Central memory CD8-positive, alpha-beta T cell (primary cell): ENCODE measurements at regions not wholly inside any gene's neighbourhood (a gene's known extent, or its start where the extent isn't known, plus 50 kb on each side); places are given as distances from the start of the nearest gene placed in this dataset.
"Not testable (repeated sequence)": the region's sequence is repeated elsewhere in the genome, so short reads cannot be mapped to it uniquely, and the experiment has no call there.

ENCODE experiments used
- ATAC-seq: fragments of 150-1000 bp; cut with Tn5 transposase; replicated peaks from 2 replicates; pipeline ENCODE4 v1.10.0; 2022; ENCODE audit warnings: mild to moderate bottlenecking, moderate FRiP score, moderate number of reproducible peaks; ENCODE audit not compliant: poor library complexity, severe bottlenecking; ENCODE audit errors: extremely low read depth
- DNase-seq, 2 donors: peaks; one replicate each; pipeline ENCODE4 v3.0.0; 2021; ENCODE audit warnings: low spot score in 2 of 2
- H3K27ac Mint-ChIP-seq: one replicate; pipeline ENCODE4 v1.8.0; 2022; ENCODE audit warnings: low read depth, mild to moderate bottlenecking, moderate library complexity, mixed read lengths
- H3K27me3 Mint-ChIP-seq: one replicate; pipeline ENCODE4 v1.8.0; 2022; ENCODE audit warnings: mixed read lengths
- H3K36me3 Mint-ChIP-seq: one replicate; pipeline ENCODE4 v1.8.0; 2022; ENCODE audit warnings: mild to moderate bottlenecking, moderate library complexity, mixed read lengths; ENCODE audit not compliant: insufficient read depth
- H3K4me1 Mint-ChIP-seq: one replicate; pipeline ENCODE4 v1.8.0; 2022; ENCODE audit warnings: mixed read lengths
- H3K4me3 Mint-ChIP-seq: one replicate; pipeline ENCODE4 v1.8.0; 2022; ENCODE audit warnings: mild to moderate bottlenecking, moderate library complexity, mixed read lengths
- H3K9me3 Mint-ChIP-seq: one replicate; pipeline ENCODE4 v1.8.0; 2022; ENCODE audit warnings: mixed read lengths

DNA sequence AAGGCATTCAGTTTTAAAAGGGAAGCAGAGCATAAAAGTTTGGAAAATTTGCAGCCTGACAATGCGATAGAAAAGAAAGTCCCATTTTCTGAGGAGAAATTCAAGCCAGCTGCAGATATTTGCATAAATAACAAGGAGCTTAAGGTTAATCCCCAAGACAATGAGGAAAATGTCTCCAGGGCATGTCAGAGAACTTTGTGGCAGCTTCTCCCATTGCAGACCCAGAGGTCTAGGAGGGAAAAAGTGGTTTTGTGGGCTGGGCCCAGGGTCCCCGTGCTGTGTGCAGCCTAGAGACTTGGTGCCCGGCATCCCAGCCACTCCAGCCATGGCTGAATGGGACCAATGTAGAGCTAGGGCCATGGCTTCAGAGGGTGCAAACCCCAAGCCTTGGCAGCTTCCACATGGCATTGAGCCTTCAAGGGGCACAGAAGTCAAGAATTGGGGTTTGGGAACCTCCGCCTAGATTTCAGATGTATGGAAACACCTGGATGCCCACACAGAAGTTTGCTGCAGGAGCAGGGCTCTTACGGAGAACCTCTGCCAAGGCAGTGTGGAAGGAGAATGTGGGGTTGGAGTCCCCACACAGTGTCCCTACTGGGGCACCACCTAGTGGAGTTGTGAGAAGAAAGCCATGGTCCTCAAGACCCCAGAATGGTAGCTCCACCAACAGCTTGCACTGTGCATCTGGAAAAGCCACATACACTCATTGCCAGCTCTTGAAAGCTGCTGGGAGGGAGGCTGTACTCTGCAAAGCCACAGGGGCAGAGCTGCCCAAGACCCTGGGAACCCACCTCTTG is 62.3 kb upstream of the SSBP3 start:
- not testable (repeated sequence) for H3K4me3 Mint-ChIP-seq, H3K27ac Mint-ChIP-seq, H3K36me3 Mint-ChIP-seq, H3K9me3 Mint-ChIP-seq, H3K27me3 Mint-ChIP-seq, DNase-seq, ATAC-seq
- H3K4me1 Mint-ChIP-seq: peaks cover 33% of the 10 kb centered on the region

DNA sequence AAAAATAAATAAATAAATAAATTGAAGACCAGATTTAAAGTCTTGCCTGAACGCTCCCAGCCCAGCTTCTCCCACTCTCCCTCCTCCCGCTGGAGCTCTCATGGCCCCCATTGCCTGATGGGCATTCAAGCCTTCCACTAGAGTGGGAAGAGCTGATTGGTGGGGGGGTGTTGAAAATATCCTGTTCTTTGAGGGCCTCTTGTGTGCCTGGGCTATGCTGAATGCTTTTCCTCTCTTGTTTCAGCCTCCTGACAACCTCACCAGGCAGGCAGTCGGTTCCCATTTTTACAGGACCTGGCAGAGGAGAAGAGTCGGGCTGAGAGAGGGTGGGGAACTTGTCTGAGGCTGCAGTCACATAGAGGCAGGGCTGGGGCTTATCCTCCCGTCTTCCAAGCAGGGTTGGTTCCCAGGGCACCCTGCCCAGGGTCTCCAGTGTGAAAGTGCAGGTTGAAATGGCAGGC is 59.2 kb upstream of the SSBP3 start:
- H3K4me1 Mint-ChIP-seq: peaks cover 36% of the 10 kb centered on the region
- no peaks in the 10 kb centered on the region for H3K27me3 Mint-ChIP-seq
- no peak overlapping the region for H3K27ac Mint-ChIP-seq
- ATAC-seq (no peak), DNase-seq (no peak)
- H3K4me3 Mint-ChIP-seq: peak overlapping the region; percentile 17
- no peaks in the 10 kb centered on the region for H3K9me3 Mint-ChIP-seq
- H3K36me3 Mint-ChIP-seq: no peaks in the 10 kb centered on the region

DNA sequence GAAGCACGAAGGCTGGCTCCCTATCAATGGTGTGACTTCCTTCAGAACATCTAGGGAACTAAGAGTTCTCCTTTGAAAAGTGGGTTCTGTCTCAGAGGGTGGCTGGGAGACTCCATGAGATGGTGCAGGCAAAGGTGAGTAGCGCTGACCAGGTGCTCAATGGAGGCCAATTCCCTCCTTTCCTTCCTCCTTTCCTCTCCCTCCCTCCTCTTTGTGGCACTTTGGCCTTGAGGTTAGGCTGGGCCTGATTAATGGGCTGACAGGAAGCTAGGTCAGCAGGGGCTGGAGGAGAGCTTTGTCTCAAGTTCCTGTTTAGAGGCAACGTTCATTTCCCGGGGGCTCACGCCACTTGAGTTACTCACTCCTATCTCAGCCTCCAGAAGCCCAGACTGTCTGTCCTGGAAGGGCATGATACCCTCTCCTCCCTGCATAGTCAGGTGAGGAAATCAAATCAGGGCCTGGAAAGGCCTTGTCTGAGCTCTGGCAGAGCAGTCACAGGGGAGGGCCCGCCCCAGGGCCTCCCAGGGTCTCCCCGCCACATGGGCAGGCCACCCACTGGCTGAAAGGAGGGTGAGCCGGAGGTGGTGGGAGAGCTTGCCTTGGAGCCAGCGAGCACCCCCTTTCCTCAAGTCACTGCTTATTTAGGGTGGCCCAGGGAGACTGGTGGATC is 58.4 kb upstream of the SSBP3 start:
- Mint-ChIP-seq H3K4me1 (peaks cover 41% of the 10 kb centered on the region), H3K4me3 (no peak overlapping the region)
- ATAC-seq: no peak

DNA sequence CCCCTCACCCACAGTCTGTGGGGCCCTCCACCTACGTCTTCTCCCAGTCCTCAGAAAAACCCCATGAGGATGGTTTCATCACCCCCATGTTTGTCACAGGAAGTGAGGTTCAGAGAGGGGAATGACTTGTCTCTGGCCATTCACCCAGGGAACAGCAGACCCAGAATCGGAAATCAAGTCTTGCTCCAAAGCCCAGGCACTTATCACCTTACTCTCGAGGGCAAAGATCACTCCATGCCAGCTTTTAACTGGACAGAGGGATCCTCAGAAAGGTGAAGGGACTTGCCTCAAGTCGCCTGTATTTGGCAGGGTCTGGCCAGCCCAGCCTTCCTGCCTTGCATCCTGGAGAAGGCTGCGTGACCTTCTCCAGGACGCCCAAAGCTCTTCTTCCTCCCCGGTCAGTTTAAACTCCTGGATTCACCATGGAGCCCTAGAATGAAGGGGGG is 57.9 kb upstream of the SSBP3 start:
- Mint-ChIP-seq H3K4me1 (peaks cover 41% of the 10 kb centered on the region), H3K9me3 (no peaks in the 10 kb centered on the region), H3K27ac (no peak overlapping the region), H3K27me3 (no peaks in the 10 kb centered on the region), H3K4me3 (no peak overlapping the region), H3K36me3 (no peaks in the 10 kb centered on the region)
- ATAC-seq (peak; percentile 10), DNase-seq (no peak)

More for the DNA sequence above, 58.4 kb upstream of the SSBP3 start:
- no peak overlapping the region for H3K27ac Mint-ChIP-seq
- no peaks in the 10 kb centered on the region for H3K27me3 Mint-ChIP-seq
- no peaks in the 10 kb centered on the region for H3K36me3 Mint-ChIP-seq
- H3K9me3 Mint-ChIP-seq: no peaks in the 10 kb centered on the region
- no peak for DNase-seq

DNA sequence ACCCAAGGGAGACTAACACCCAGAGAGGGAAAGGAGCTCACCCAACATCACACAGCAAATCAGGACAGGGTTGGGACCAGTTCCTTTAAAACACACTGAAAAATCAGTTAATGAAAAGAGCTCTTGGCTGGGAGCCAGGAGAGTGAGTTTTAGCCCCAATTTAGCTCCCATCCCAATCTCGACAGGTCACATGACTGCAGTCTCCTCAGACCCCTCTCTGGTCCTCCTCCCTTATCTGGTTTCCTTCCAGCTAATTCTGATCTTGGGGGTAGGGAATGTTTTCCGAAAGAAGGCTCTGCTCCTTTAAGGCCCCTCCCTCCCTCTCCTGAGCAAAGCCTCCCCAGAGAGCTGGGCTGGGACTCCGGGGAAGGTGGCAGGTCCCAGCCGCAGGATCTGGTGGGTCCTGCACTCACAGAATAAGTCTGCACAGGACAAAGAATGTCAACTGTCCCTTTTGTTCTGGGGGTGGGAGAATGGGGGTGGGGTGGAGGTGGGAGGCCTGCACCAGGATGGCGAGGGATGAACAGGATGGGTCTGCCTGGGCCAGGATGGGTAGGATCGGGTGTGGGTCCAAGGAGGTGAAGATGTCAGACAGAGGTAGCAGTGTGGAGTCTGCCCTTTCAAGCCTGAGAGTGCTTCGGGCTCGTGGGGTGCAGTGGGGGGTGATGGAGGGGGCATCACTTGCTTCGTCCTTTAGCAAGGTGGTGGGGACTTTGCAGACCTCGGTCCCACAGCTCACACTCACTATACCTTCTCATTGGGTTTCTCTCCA is 57.3 kb upstream of the SSBP3 start:
- no peak for DNase-seq
- H3K9me3 Mint-ChIP-seq: no peaks in the 10 kb centered on the region
- H3K27me3 Mint-ChIP-seq: no peaks in the 10 kb centered on the region
- ATAC-seq: no peak
- peaks cover 43% of the 10 kb centered on the region for H3K4me1 Mint-ChIP-seq
- H3K4me3 Mint-ChIP-seq: no peak overlapping the region
- H3K27ac Mint-ChIP-seq: no peak overlapping the region
- H3K36me3 Mint-ChIP-seq: no peaks in the 10 kb centered on the region

DNA sequence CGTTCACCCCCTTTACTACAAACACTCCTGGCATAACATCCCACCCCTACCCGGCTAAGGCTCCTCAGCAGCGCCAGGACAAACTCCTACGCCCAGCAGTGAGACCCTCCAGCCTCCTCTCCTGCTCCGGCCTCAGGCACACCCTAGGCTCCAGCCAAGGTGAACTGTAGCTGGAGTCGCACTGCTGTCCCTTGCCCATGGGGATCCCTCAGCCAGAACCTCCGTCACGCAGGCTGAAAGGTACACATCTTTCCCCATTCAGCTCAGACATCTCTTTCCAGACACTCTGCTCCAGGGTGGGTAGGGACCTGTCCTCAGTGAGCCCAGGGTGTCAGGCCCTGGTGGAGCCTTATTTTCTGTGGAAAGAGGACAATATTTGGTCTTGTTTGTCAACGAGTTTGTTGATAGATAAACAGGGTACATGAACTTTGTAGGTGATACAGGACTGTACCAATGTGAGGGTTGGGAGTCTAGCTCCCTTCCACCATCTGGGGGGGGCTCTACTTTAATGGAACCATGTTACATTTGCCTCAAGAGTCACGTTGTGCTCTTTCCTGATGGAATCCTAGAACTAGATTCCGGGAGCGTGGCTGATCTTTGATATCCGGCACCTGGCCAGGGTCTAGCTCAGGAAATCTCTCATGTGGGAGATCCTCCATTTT is 56.5 kb upstream of the SSBP3 start:
- H3K4me1 Mint-ChIP-seq: peaks cover 43% of the 10 kb centered on the region
- H3K27ac Mint-ChIP-seq: no peak overlapping the region
- no peak overlapping the region for H3K4me3 Mint-ChIP-seq
- no peak for DNase-seq
- H3K9me3 Mint-ChIP-seq: no peaks in the 10 kb centered on the region
- no peaks in the 10 kb centered on the region for H3K36me3 Mint-ChIP-seq
- no peaks in the 10 kb centered on the region for H3K27me3 Mint-ChIP-seq
- ATAC-seq: no peak

DNA sequence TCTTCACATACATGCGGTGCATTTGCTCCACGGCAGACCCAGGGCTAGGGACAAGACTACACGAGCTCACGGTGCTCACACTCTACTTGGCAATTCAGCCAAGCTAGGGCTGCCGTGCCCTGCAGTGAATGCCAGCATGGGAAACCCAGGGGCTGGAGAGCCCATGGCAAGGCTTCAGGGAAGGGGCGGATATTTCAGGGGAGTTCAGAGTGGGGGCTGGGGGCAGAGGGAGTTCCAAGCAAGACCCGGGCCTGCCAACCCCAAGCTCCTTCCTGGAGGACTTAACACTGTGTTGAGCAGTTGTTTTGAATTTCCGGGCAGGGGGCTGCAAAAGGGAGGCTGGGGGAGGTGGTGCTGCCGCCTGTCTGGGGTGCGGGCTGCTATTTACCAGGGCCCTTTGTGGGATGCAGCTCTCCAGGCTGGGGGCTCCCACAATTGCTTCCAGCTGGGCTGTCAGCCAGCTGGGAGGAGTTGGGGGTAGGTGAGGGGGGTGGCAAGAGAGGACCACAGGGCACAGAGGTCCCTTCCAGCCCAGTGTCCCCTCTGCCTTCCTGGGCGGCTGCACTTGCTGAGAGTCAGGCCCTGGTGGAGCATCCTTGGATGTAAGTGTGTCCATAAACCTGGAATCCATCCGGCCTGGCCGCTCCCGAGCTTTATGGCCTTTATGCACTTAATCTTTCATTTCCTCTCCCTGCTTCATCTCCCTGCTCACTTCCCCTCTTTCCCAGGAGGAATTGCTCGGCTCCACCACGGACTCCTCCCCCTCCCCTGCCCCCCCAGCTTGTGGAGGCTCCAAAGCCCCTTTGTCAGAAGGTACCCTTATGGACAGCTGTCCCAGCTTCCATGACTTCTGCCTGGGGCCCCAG is 55.8 kb upstream of the SSBP3 start:
- peaks cover 43% of the 10 kb centered on the region for H3K4me1 Mint-ChIP-seq
- no peak overlapping the region for H3K27ac Mint-ChIP-seq
- no peaks in the 10 kb centered on the region for H3K27me3 Mint-ChIP-seq
- no peaks in the 10 kb centered on the region for H3K36me3 Mint-ChIP-seq
- no peak overlapping the region for H3K4me3 Mint-ChIP-seq
- DNase-seq (no peak), ATAC-seq (no peak)
- H3K9me3 Mint-ChIP-seq: no peaks in the 10 kb centered on the region

DNA sequence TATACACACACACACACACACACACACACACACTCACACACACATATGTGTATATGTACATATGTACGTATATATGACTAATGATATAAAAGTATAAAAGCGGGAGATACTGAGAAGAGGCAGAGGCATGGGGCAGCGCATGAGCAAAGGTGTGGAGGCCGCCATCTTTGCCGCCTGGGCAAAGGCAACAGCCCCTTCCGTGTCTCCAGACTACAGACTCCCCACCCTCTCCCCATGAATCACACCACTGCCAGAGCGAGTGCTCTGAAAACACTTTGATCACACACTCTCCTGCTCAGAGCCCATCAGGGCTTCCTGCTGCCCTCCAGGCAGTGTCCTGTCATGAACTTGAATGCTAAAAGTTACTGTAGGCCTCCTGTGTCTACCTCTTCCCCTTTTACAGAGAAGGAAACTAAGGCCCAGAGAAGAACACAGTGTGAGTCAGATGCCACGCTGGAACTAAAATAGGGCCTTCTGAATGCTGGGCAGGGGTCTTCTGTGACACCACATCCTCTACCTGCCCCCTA is 54.7 kb upstream of the SSBP3 start:
- H3K9me3 Mint-ChIP-seq: no peaks in the 10 kb centered on the region
- H3K27ac Mint-ChIP-seq: no peak overlapping the region
- H3K36me3 Mint-ChIP-seq: no peaks in the 10 kb centered on the region
- no peaks in the 10 kb centered on the region for H3K27me3 Mint-ChIP-seq
- no peak for ATAC-seq
- DNase-seq: no peak
- H3K4me3 Mint-ChIP-seq: no peak overlapping the region
- peaks cover 43% of the 10 kb centered on the region for H3K4me1 Mint-ChIP-seq

DNA sequence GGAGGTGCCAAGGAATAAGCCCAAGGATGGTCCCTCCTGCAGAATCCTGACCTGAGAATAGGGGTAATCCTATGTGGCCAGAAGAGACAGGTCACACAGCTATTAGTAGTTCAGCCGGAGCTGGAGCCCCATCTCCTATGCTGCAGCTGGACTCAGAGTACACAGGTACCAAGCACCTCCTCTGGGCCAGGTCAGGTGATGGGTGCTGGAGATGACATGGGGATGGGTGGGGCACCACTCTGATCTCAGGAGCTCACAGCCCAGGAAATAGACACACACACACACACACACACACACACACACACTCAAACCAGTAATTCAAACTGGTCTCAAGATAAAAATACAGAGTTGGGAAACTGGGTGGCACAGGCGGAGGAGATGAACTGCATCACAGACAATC is 54.2 kb upstream of the SSBP3 start:
- DNase-seq (no peak), ATAC-seq (peak; percentile 49)
- Mint-ChIP-seq H3K36me3 (no peaks in the 10 kb centered on the region), H3K4me3 (no peak overlapping the region), H3K4me1 (peaks cover 40% of the 10 kb centered on the region), H3K27ac (peak overlapping the region; percentile 10), H3K9me3 (no peaks in the 10 kb centered on the region), H3K27me3 (no peaks in the 10 kb centered on the region)

DNA sequence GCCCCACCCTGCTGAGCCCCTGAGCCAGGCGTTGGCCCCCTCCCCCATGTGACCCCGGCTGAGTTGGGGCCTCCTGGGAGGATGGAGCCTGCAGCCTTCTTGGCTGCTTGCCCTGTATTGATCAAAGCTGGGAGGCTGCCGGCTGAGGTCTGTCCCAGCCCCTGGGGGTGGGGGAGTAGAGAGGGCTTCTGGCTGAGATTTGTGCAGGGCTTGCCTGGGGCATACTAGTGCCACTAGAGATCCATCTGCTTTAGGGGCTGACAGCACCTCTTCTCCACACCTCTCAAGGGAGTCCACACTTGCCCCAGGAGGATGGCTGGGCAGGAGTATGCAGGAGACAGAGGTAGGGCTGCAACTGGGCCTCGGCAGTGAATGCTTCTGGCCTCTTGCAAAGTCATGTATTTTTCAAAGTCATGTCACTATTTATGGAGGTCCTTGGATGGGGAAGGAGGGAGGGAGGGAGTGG is 53.6 kb upstream of the SSBP3 start:
- Mint-ChIP-seq H3K4me3 (no peak overlapping the region), H3K36me3 (no peaks in the 10 kb centered on the region), H3K4me1 (peaks cover 37% of the 10 kb centered on the region), H3K27ac (peak overlapping the region; percentile 10), H3K27me3 (no peaks in the 10 kb centered on the region), H3K9me3 (no peaks in the 10 kb centered on the region)
- ATAC-seq (no peak), DNase-seq (no peak)

DNA sequence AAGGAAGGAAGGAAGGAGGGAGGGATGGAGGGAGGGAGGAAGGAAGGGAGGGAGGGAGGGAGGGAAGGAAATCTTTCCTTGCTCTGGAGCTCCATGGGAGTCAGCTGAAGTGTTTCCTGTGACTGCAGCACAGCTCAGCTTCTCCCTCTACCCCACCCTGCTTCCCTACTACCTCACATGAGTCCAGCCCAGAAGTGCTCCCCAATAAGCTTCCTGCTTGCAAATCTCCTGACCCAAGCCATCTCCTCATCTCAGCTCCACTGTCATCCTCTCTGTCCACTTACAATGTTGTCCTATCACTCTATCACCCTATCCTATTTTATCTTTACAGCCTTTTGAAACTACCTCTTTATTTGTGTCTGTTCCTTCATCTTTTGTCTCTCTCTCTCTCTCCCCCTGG is 52.9 kb upstream of the SSBP3 start:
- ATAC-seq: no peak
- Mint-ChIP-seq H3K36me3 (no peaks in the 10 kb centered on the region), H3K4me3 (no peak overlapping the region), H3K27me3 (no peaks in the 10 kb centered on the region), H3K9me3 (no peaks in the 10 kb centered on the region), H3K27ac (no peak overlapping the region), H3K4me1 (peaks cover 31% of the 10 kb centered on the region)
- DNase-seq: no peak
